ENCODE measurements at regions not wholly inside any gene's neighbourhood (a gene's known extent, or its start where the extent isn't known, plus 50 kb on each side); places are given as distances from the start of the nearest gene placed in this dataset.

- H3K4me3 ChIP-seq = no peak overlapping the region
- H3K9me3 ChIP-seq (ENCODE audit: low read depth) = no peaks in the 10 kb centered on the region
- no peaks in the 10 kb centered on the region for H3K27me3 ChIP-seq
- no peaks in the 10 kb centered on the region for H3K36me3 ChIP-seq
- H3K27ac ChIP-seq = no peak overlapping the region
- DNase-seq (ENCODE audit: low read depth in 1 of 2, low spot score in 1 of 2) = no peak
- no peaks in the 10 kb centered on the region for H3K4me1 ChIP-seq (ENCODE audit: low read depth)
- TF ChIP-seq, protein P1, sequence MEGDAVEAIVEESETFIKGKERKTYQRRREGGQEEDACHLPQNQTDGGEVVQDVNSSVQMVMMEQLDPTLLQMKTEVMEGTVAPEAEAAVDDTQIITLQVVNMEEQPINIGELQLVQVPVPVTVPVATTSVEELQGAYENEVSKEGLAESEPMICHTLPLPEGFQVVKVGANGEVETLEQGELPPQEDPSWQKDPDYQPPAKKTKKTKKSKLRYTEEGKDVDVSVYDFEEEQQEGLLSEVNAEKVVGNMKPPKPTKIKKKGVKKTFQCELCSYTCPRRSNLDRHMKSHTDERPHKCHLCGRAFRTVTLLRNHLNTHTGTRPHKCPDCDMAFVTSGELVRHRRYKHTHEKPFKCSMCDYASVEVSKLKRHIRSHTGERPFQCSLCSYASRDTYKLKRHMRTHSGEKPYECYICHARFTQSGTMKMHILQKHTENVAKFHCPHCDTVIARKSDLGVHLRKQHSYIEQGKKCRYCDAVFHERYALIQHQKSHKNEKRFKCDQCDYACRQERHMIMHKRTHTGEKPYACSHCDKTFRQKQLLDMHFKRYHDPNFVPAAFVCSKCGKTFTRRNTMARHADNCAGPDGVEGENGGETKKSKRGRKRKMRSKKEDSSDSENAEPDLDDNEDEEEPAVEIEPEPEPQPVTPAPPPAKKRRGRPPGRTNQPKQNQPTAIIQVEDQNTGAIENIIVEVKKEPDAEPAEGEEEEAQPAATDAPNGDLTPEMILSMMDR (IDR thresholded peaks at IDR 0.05; ENCODE audit: low read depth, low read length) = no peak
Observed at GRCh38 chr4:25559508-25559907, 96.1 kb upstream of the SLC34A2 start.

- TF ChIP-seq, protein P1 (IDR thresholded peaks at IDR 0.05; ENCODE audit: low read depth, low read length) = no peak
- no peak overlapping the region for H3K4me3 ChIP-seq
- H3K4me1 ChIP-seq (ENCODE audit: low read depth) = no peaks in the 10 kb centered on the region
- no peaks in the 10 kb centered on the region for H3K9me3 ChIP-seq (ENCODE audit: low read depth)
- no peaks in the 10 kb centered on the region for H3K27me3 ChIP-seq
- no peak for DNase-seq (ENCODE audit: low read depth in 1 of 2, low spot score in 1 of 2)
- H3K36me3 ChIP-seq = no peaks in the 10 kb centered on the region
- H3K27ac ChIP-seq = no peak overlapping the region
Observed at GRCh38 chr4:25560605-25561004, 95.0 kb upstream of the SLC34A2 start.

- Histone ChIP-seq H3K27me3 (no peaks in the 10 kb centered on the region), H3K36me3 (no peaks in the 10 kb centered on the region), H3K27ac (no peak overlapping the region), H3K4me1 (ENCODE audit: low read depth) (no peaks in the 10 kb centered on the region), H3K4me3 (no peak overlapping the region), H3K9me3 (ENCODE audit: low read depth) (no peaks in the 10 kb centered on the region)
- DNase-seq (ENCODE audit: low read depth in 1 of 2, low spot score in 1 of 2) = no peak
- TF ChIP-seq, protein P1 (IDR thresholded peaks at IDR 0.05; ENCODE audit: low read depth, low read length) = no peak
Observed at GRCh38 chr4:25563071-25563564, 92.5 kb upstream of the SLC34A2 start.

DNA sequence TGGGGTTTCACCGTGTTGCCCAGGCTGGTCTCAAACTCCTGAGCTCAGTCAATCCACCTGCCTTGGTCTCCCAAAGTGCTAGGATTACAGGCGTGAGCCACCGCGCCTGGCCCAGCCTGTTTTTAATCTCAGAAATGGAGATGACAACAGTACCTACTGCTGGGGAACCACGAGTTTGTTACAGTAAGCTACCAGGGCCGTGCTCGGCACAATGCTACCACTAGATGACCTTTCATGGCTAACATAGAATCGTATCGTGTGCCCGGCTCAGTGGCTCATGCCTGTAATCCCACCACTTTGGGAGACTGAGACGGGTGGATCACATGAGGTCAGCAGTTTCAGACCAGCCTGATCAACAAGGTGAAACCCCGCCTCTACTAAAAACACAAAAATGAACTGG, 90.8 kb upstream of the SLC34A2 start:
- Histone ChIP-seq H3K4me1 (ENCODE audit: low read depth) (no peaks in the 10 kb centered on the region), H3K4me3 (no peak overlapping the region), H3K36me3 (no peaks in the 10 kb centered on the region), H3K9me3 (ENCODE audit: low read depth) (no peaks in the 10 kb centered on the region), H3K27me3 (no peaks in the 10 kb centered on the region), H3K27ac (no peak overlapping the region)
- TF ChIP-seq, protein P1 (IDR thresholded peaks at IDR 0.05; ENCODE audit: low read depth, low read length) = no peak
- DNase-seq (ENCODE audit: low read depth in 1 of 2, low spot score in 1 of 2) = no peak

GRCh38 chr4:25567253-25567652, 88.4 kb upstream of the SLC34A2 start:
- DNase-seq (ENCODE audit: low read depth in 1 of 2, low spot score in 1 of 2) = no peak
- H3K4me1 ChIP-seq (ENCODE audit: low read depth) = no peaks in the 10 kb centered on the region
- H3K27me3 ChIP-seq = no peaks in the 10 kb centered on the region
- TF ChIP-seq, protein P1 (IDR thresholded peaks at IDR 0.05; ENCODE audit: low read depth, low read length) = no peak
- H3K4me3 ChIP-seq = no peak overlapping the region
- no peak overlapping the region for H3K27ac ChIP-seq
- no peaks in the 10 kb centered on the region for H3K36me3 ChIP-seq
- H3K9me3 ChIP-seq (ENCODE audit: low read depth) = no peaks in the 10 kb centered on the region

GRCh38 chr4:25569716-25570115, 85.9 kb upstream of the SLC34A2 start:
- DNase-seq (ENCODE audit: low read depth in 1 of 2, low spot score in 1 of 2) = no peak
- Histone ChIP-seq H3K9me3 (ENCODE audit: low read depth) (no peaks in the 10 kb centered on the region), H3K36me3 (no peaks in the 10 kb centered on the region), H3K4me3 (no peak overlapping the region), H3K27me3 (no peaks in the 10 kb centered on the region), H3K27ac (no peak overlapping the region), H3K4me1 (ENCODE audit: low read depth) (no peaks in the 10 kb centered on the region)
- TF ChIP-seq, protein P1 (IDR thresholded peaks at IDR 0.05; ENCODE audit: low read depth, low read length) = no peak

Measured in cardiac muscle cell (in vitro differentiated cells and primary cell).